ENCODE measurements at regions not wholly inside any gene's neighbourhood (a gene's known extent, or its start where the extent isn't known, plus 50 kb on each side); places are given as distances from the start of the nearest gene placed in this dataset.
A peak's percentile ranks its signal among the peaks of the same experiment; 100 is the strongest.

- intact Hi-C loops (cut with micrococcal nuclease; ENCODE audit: unreplicated experiment), result no loop called here
- Histone ChIP-seq H3K4me3 (ENCODE audit: low read depth in 2 of 2, low read length in 2 of 2) (peak overlapping the region in 1 of 2 experiments; percentile 32; a peak in 2 of 4 replicates), H3K4me1 (ENCODE audit: control insufficient read depth, insufficient read depth, low read length) (peaks cover 14% of the 10 kb centered on the region), H3K36me3 (ENCODE audit: control insufficient read depth, insufficient read depth, low read length) (no peaks in the 10 kb centered on the region), H3K27ac (ENCODE audit: low read length) (peak overlapping the region; percentile 68), H3K9me3 (ENCODE audit: control insufficient read depth, insufficient read depth, low read depth, low read length) (no peaks in the 10 kb centered on the region), H3K27me3 (ENCODE audit: control insufficient read depth, insufficient read depth, low read length) (no peaks in the 10 kb centered on the region)
- BruUV-seq (replicated peaks), result no TSS peak
- ChIA-PET POLR2A (no interaction called here), CTCF (interaction anchor here (1.0 kb wide), 1 partner anchor 19 kb away, joined by 7 read pairs; no protein-coding TSS in a partner anchor)
- peak; percentile 17 for DNase-seq (ENCODE audit: low read depth, low spot score)
- TF ChIP-seq, protein P1, sequence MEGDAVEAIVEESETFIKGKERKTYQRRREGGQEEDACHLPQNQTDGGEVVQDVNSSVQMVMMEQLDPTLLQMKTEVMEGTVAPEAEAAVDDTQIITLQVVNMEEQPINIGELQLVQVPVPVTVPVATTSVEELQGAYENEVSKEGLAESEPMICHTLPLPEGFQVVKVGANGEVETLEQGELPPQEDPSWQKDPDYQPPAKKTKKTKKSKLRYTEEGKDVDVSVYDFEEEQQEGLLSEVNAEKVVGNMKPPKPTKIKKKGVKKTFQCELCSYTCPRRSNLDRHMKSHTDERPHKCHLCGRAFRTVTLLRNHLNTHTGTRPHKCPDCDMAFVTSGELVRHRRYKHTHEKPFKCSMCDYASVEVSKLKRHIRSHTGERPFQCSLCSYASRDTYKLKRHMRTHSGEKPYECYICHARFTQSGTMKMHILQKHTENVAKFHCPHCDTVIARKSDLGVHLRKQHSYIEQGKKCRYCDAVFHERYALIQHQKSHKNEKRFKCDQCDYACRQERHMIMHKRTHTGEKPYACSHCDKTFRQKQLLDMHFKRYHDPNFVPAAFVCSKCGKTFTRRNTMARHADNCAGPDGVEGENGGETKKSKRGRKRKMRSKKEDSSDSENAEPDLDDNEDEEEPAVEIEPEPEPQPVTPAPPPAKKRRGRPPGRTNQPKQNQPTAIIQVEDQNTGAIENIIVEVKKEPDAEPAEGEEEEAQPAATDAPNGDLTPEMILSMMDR (IDR thresholded peaks at IDR 0.05), result no peak
- no peak for TF ChIP-seq TCF7L2 (IDR thresholded peaks at IDR 0.05; ENCODE audit: low read depth, low read length)
- no peak for TF ChIP-seq POLR2AphosphoS5 (IDR thresholded peaks at IDR 0.05; ENCODE audit: low read depth, low read length)
- no peak for TF ChIP-seq SIN3A (IDR thresholded peaks at IDR 0.05; ENCODE audit: borderline replicate concordance, insufficient read depth, low read depth, low read length)
- no peak for TF ChIP-seq REST (IDR thresholded peaks at IDR 0.05; ENCODE audit: insufficient read depth in 1 of 2, low read depth in 2 of 2, low read length in 1 of 2)
- ATAC-seq, result peak; percentile 63
- in situ Hi-C loops (cut with HindIII; ENCODE audit: low pct_unique_long_range_greater_than_20kb, low sequenced_read_pairs), result no loop called here
Measured at GRCh38 chr2:9752441-9753275, 90.6 kb upstream of the TAF1B start.

DNA sequence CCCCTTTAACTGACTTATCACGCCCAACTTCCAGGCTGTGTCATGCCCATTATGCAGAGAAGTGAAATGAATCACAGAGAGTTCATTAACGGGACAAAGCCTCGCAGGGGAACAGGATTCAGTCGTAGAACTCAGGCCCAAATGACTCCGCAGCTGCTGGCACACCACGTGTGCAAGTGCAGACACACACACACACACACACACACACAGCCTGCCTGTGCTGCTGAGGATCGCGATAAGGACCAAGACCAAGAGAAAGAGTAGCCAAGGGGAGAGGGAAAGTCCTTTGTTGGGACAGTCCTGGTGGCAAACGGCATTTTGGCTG, 90.0 kb upstream of the TAF1B start:
- no peaks in the 10 kb centered on the region for H3K27me3 ChIP-seq (ENCODE audit: control insufficient read depth, insufficient read depth, low read length)
- H3K27ac ChIP-seq (ENCODE audit: low read length), result peak overlapping the region; percentile 68
- H3K36me3 ChIP-seq (ENCODE audit: control insufficient read depth, insufficient read depth, low read length), result no peaks in the 10 kb centered on the region
- CTCF ChIA-PET, result no interaction called here
- TF ChIP-seq TCF7L2 (IDR thresholded peaks at IDR 0.05; ENCODE audit: low read depth, low read length), result no peak
- DNase-seq (ENCODE audit: low read depth, low spot score) (peak; percentile 55), ATAC-seq (peak; percentile 87)
- H3K9me3 ChIP-seq (ENCODE audit: control insufficient read depth, insufficient read depth, low read depth, low read length), result no peaks in the 10 kb centered on the region
- peak overlapping the region in 1 of 2 experiments; percentile 32; a peak in 2 of 4 replicates for H3K4me3 ChIP-seq (ENCODE audit: low read depth in 2 of 2, low read length in 2 of 2)
- in situ Hi-C loops (cut with HindIII; ENCODE audit: low pct_unique_long_range_greater_than_20kb, low sequenced_read_pairs) (no loop called here), intact Hi-C loops (cut with micrococcal nuclease; ENCODE audit: unreplicated experiment) (no loop called here)
- H3K4me1 ChIP-seq (ENCODE audit: control insufficient read depth, insufficient read depth, low read length), result peaks cover 14% of the 10 kb centered on the region
- POLR2A ChIA-PET, result no interaction called here
- BruUV-seq (replicated peaks), result no TSS peak

Measured in Panc1 (cell line).